Effector CD8-positive, alpha-beta T cell (primary cell): ENCODE measurements at regions not wholly inside any gene's neighbourhood (a gene's known extent, or its start where the extent isn't known, plus 50 kb on each side); places are given as distances from the start of the nearest gene placed in this dataset.

ENCODE experiments used
- DNase-seq: peaks from one replicate; lab custom pipeline; 2025; lab: John Stamatoyannopoulos, UW

- DNase-seq = no peak
Measured at GRCh38 chr2:144333143-144333555, 186.8 kb downstream of the ZEB2 start.

GRCh38 chr2:144332356-144333142 lies 187.4 kb downstream of the ZEB2 start:
- peak; percentile 74 for DNase-seq

GRCh38 chr2:144331674-144332355 lies 188.1 kb downstream of the ZEB2 start:
- DNase-seq = peak; percentile 70

GRCh38 chr2:144330951-144331673 lies 188.8 kb downstream of the ZEB2 start:
- DNase-seq = no peak

- DNase-seq = no peak
Measured at GRCh38 chr2:144329472-144329871, 190.4 kb downstream of the ZEB2 start.

- no peak for DNase-seq
Measured at GRCh38 chr2:144328938-144329337, 191.0 kb downstream of the ZEB2 start.

GRCh38 chr2:144326825-144327224 lies 193.1 kb downstream of the ZEB2 start:
- no peak for DNase-seq

- peak; percentile 3 for DNase-seq
Measured at GRCh38 chr2:144325086-144325485, 194.8 kb downstream of the ZEB2 start.

GRCh38 chr2:144324446-144325045 lies 195.4 kb downstream of the ZEB2 start:
- no peak for DNase-seq

- DNase-seq = no peak
Measured at GRCh38 chr2:144323946-144324345, 196.0 kb downstream of the ZEB2 start.

- no peak for DNase-seq
Measured at GRCh38 chr2:144322379-144322778, 197.5 kb downstream of the ZEB2 start.

GRCh38 chr2:144320491-144320890 lies 199.4 kb downstream of the ZEB2 start:
- no peak for DNase-seq

- no peak for DNase-seq
Measured at GRCh38 chr2:144317071-144317738, 202.7 kb downstream of the ZEB2 start.

GRCh38 chr2:144310889-144311608 lies 208.9 kb downstream of the ZEB2 start:
- DNase-seq = no peak

GRCh38 chr2:144310484-144310883 lies 209.4 kb downstream of the ZEB2 start:
- DNase-seq = no peak

- no peak for DNase-seq
Measured at GRCh38 chr2:144307711-144308110, 212.2 kb downstream of the ZEB2 start.

GRCh38 chr2:144304202-144304601 lies 215.7 kb downstream of the ZEB2 start:
- no peak for DNase-seq

- no peak for DNase-seq
Measured at GRCh38 chr2:144300632-144301031, 219.3 kb downstream of the ZEB2 start.

GRCh38 chr2:144290276-144290675 lies 229.6 kb downstream of the ZEB2 start:
- DNase-seq = no peak

- no peak for DNase-seq
Measured at GRCh38 chr2:144288438-144288837, 231.5 kb downstream of the ZEB2 start.

- no peak for DNase-seq
Measured at GRCh38 chr2:144285324-144285723, 234.6 kb downstream of the ZEB2 start.
